ENCODE measurements at regions not wholly inside any gene's neighbourhood (a gene's known extent, or its start where the extent isn't known, plus 50 kb on each side); places are given as distances from the start of the nearest gene placed in this dataset.
"Not testable (repeated sequence)": the region's sequence is repeated elsewhere in the genome, so short reads cannot be mapped to it uniquely, and the experiment has no call there.

DNA sequence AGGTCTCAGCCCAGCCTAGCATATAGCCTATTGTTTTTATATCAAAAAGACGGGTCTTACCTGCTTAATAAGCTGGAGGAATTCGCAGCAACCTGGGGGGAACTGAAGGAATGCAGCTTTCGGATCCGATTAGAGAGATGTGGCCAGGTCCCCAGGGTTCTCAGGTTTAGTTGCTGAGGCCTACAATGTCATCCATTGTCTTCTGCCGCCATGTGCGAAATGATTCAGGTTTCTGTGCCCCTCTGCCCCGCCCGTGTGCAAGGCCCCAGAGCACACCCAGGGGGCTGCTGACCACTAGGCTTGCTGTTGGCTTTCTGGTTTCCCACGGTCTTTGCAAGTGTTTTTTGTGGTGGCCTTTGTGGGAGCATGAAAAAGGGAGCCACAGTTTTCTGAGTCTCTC lies 154.5 kb upstream of the TBX3 start:
- Mint-ChIP-seq H3K9me3 (peaks cover 0 to 10% (median 5%) of the 10 kb centered on the region in 7 donors), H3K27me3 (no peaks in the 10 kb centered on the region), H3K4me3 (no peak overlapping the region), H3K27ac (no peak overlapping the region), H3K4me1 (no peaks in the 10 kb centered on the region), H3K36me3 (no peaks in the 10 kb centered on the region)
- DNase-seq (no peak), ATAC-seq (ENCODE audit: low read depth in 2 of 2) (no peak)

DNA sequence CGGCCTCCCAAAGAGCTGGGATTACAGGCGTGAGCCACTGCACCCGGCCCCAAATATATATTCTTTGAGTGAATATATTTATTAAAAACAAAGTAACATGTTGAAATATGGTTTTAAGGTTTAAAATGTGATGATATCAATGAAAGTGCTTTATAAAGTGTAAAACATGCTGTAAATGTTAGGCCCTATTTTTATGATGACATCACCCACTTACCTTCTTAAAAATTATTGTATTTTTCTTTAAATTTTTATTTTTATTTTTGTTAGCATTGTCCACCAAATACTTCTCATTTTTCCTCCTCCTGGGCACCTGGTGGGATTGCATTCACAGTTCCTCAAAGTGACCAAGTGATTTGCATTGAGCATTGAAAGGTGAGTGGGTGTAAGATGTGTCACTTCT lies 152.6 kb upstream of the TBX3 start:
- Mint-ChIP-seq H3K36me3 (no peaks in the 10 kb centered on the region), H3K27me3 (no peaks in the 10 kb centered on the region), H3K4me3 (no peak overlapping the region), H3K4me1 (no peaks in the 10 kb centered on the region), H3K9me3 (peaks cover 0 to 10% (median 2%) of the 10 kb centered on the region in 7 donors), H3K27ac (no peak overlapping the region)
- no peak for ATAC-seq (ENCODE audit: low read depth in 2 of 2)
- DNase-seq = no peak

DNA sequence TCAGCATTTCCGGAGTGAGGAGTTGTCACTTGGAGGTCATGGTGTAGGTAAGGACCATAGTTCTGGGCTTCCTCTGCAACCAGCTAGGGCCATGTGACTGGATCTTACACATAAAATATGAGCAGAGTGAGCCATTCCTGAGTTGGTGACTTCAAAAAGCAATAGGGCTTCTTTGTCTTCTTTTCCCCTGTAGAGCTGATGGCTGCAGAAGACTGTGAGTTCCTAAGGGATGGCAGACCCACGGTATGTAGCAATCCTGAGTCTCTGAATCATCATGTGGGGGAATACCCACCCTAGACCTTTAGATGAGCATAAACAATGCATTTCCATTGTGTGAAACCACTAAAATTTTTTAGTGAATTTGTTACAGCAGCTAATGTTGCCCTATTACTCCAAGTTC lies 151.1 kb upstream of the TBX3 start:
- H3K27ac Mint-ChIP-seq = no peak overlapping the region
- no peak for DNase-seq
- peaks cover 0 to 10% (median 0%) of the 10 kb centered on the region in 7 donors for H3K9me3 Mint-ChIP-seq
- no peaks in the 10 kb centered on the region for H3K36me3 Mint-ChIP-seq
- no peak for ATAC-seq (ENCODE audit: low read depth in 2 of 2)
- H3K27me3 Mint-ChIP-seq = no peaks in the 10 kb centered on the region
- H3K4me1 Mint-ChIP-seq = no peaks in the 10 kb centered on the region
- H3K4me3 Mint-ChIP-seq = no peak overlapping the region

DNA sequence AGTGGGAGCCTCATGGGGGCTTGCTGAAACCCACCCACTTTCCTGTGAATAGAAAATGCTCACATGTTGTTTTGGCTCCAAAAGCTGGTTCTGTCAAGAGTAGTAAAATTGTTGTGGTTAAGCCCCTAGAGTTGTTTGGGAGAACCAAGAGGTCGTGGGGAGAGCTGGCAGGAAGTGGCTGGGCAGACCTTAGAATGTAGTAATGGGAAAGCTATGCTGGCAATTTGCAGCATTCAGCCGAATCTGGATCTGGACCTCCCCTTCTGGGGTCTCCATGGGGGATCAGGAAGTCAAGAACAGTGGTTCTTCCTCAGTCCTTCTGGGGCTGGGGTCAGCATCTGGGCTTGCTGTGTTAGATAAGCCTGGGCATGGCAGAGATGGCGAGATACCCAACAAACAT lies 150.6 kb upstream of the TBX3 start:
- Mint-ChIP-seq H3K27me3 (no peaks in the 10 kb centered on the region), H3K36me3 (no peaks in the 10 kb centered on the region), H3K4me3 (no peak overlapping the region), H3K9me3 (peaks cover 0 to 10% (median 0%) of the 10 kb centered on the region in 7 donors), H3K27ac (no peak overlapping the region), H3K4me1 (no peaks in the 10 kb centered on the region)
- ATAC-seq (ENCODE audit: low read depth in 2 of 2) (no peak), DNase-seq (no peak)

DNA sequence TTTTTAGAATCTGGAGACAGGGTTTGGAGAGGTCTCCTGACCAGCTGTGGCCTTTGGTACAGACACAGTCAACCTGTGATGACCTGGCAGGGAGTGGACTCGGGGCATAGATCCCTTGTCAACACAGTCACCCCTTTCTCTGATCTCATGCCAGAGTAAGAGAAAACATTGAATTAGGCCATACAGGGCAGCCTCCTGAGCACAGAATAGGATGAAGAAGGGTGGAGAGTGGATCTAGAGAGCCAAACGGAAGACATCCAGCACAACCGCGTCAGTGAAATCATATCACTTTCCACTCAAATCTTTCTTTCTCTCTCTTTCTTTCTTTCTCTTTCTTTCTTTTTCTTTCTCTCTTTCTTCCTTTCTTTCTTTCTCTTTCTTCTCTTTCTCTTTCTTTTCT lies 145.9 kb upstream of the TBX3 start:
- H3K36me3 Mint-ChIP-seq = no peaks in the 10 kb centered on the region
- no peaks in the 10 kb centered on the region for H3K27me3 Mint-ChIP-seq
- DNase-seq (no peak), ATAC-seq (ENCODE audit: low read depth in 2 of 2) (no peak)
- no peak overlapping the region for H3K4me3 Mint-ChIP-seq
- no peak overlapping the region for H3K27ac Mint-ChIP-seq
- no peaks in the 10 kb centered on the region for H3K4me1 Mint-ChIP-seq
- peaks cover 0 to 4% (median 0%) of the 10 kb centered on the region in 7 donors for H3K9me3 Mint-ChIP-seq

DNA sequence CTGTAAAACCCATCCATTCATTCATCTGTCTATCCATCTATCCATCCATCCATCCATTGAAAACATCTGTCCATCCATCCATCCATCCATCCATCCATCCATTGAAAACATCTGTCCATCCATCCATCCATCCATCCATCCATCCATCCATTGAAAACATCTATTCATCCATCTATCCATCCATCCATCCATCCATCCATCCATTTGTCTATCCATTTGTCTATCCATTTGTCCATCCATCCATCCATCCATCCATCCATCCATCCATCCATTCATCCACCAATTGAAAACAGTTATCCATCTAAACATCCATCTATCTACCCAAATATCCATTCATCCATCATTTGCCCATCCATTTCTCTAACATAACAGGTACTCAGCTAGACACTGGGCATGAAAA lies 145.3 kb upstream of the TBX3 start:
- not testable (repeated sequence) for H3K27me3 Mint-ChIP-seq; ATAC-seq (ENCODE audit: low read depth in 2 of 2); DNase-seq; H3K36me3 Mint-ChIP-seq; H3K9me3 Mint-ChIP-seq; H3K27ac Mint-ChIP-seq; H3K4me1 Mint-ChIP-seq; H3K4me3 Mint-ChIP-seq

DNA sequence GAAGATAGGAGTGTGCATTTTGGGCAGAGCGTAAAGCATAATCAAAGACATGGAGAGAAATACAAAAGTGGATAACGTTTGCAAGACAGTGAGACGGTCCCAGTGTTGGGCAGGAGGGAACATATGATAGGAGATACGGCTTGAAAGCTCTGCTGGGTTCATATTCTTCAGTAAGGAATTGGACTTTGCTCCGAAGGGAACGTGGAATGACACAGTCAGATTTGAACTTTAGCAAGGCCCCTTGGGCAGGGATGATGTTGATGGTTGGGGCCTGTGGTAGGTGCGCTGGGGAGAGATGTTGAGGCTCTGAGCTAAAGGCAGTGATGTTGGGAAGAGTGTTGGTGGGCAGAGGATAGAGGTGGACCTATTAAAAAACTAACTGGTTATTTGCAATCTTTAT lies 143.5 kb upstream of the TBX3 start:
- no peak overlapping the region for H3K27ac Mint-ChIP-seq
- no peaks in the 10 kb centered on the region for H3K27me3 Mint-ChIP-seq
- H3K4me3 Mint-ChIP-seq = no peak overlapping the region

DNA sequence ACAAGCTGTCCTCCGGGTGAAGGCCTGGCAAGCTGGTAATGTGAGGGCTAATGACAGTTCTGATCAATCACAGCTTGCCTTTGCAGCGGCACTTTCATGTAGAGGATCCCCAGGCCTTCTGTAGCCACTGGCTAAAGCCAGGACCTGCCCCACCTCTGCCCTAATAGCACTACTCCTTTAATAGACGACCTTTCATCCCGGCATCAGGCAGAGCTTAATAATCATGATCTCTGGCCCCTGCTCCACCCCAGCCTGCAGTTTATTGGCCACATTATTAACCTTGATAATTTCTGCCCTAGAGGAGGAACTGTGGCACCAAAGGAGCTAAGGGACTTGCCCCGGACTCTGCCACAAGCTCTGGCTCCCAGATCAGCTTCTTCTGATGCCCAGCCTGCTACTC lies 142.3 kb upstream of the TBX3 start:
- no peak for ATAC-seq (ENCODE audit: low read depth in 2 of 2)
- Mint-ChIP-seq H3K9me3 (peaks cover 0 to 1% (median 0%) of the 10 kb centered on the region in 7 donors), H3K36me3 (no peaks in the 10 kb centered on the region), H3K27ac (peak overlapping the region in 1 of 6 donors; percentile 54), H3K4me1 (no peaks in the 10 kb centered on the region), H3K4me3 (no peak overlapping the region), H3K27me3 (no peaks in the 10 kb centered on the region)
- DNase-seq = no peak

More for the DNA sequence above, 143.5 kb upstream of the TBX3 start:
- Mint-ChIP-seq H3K36me3 (no peaks in the 10 kb centered on the region), H3K4me1 (no peaks in the 10 kb centered on the region), H3K9me3 (peaks cover 0 to 1% (median 0%) of the 10 kb centered on the region in 7 donors)
- DNase-seq (no peak), ATAC-seq (ENCODE audit: low read depth in 2 of 2) (no peak)

DNA sequence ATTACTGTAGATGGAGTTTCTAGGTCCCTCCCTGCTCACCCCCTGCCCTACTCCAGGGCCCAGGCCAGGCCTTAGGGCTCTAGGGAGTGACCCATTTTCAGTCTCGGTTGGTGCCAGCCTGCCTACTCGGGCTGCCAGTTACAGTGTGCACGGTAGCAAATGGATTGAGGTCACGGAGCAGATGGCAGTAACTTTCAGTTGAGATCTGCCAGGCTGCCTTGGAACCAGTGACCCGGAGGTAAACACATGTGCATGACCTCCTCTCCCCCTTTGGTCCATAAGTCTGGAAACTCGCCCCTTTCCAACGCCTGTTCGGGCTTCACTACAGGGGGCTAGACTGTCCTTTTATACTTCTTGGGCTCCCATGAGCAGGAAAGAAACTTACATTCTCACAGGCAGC lies 139.7 kb upstream of the TBX3 start:
- Mint-ChIP-seq H3K36me3 (no peaks in the 10 kb centered on the region), H3K27ac (peak overlapping the region in 1 of 6 donors; percentile 35), H3K9me3 (peaks cover 0 to 3% (median 0%) of the 10 kb centered on the region in 7 donors), H3K4me1 (no peaks in the 10 kb centered on the region), H3K4me3 (no peak overlapping the region), H3K27me3 (no peaks in the 10 kb centered on the region)
- no peak for DNase-seq
- no peak for ATAC-seq (ENCODE audit: low read depth in 2 of 2)

DNA sequence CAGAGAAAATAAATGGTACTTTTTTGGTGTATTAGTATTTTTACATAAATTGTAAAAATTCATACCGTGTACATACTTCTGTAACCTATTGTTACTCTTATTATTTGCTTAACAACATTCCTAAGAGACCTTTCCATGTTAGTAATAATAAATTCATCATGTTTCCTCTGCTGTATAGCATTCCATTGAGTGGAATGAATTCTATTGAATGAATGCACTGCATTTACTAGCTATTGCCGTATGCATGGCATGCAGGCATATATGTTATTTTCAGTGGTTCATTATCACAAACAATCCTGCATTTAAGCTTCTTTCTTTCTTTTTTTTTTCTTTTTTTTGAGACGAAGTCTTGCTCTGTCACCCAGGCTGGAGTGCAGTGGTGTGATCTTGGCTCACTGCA lies 137.6 kb upstream of the TBX3 start:
- H3K9me3 Mint-ChIP-seq = peaks cover 0 to 1% (median 0%) of the 10 kb centered on the region in 7 donors
- H3K27me3 Mint-ChIP-seq = no peaks in the 10 kb centered on the region
- DNase-seq (no peak), ATAC-seq (ENCODE audit: low read depth in 2 of 2) (no peak)
- no peaks in the 10 kb centered on the region for H3K36me3 Mint-ChIP-seq
- no peaks in the 10 kb centered on the region for H3K4me1 Mint-ChIP-seq
- H3K27ac Mint-ChIP-seq = no peak overlapping the region
- no peak overlapping the region for H3K4me3 Mint-ChIP-seq

DNA sequence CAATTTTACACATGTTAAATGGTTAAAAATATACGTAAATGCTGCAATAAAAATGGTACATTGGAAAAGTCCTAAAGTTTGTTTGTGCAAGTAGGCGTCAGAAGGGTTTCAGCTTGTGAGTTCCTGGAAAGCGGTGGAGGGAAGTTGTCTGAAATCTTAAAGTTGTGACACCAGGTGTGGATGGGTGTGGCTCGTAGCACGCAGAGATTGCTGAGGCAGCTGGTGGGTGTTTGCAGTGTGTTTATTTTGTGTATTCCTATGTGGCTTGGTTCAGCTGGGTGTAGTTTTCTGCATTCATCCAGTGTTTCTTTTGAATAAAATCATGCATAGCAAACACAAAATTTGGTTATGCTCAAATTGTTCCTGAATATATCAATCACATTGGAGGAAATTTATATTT lies 136.8 kb upstream of the TBX3 start:
- DNase-seq = no peak

DNA sequence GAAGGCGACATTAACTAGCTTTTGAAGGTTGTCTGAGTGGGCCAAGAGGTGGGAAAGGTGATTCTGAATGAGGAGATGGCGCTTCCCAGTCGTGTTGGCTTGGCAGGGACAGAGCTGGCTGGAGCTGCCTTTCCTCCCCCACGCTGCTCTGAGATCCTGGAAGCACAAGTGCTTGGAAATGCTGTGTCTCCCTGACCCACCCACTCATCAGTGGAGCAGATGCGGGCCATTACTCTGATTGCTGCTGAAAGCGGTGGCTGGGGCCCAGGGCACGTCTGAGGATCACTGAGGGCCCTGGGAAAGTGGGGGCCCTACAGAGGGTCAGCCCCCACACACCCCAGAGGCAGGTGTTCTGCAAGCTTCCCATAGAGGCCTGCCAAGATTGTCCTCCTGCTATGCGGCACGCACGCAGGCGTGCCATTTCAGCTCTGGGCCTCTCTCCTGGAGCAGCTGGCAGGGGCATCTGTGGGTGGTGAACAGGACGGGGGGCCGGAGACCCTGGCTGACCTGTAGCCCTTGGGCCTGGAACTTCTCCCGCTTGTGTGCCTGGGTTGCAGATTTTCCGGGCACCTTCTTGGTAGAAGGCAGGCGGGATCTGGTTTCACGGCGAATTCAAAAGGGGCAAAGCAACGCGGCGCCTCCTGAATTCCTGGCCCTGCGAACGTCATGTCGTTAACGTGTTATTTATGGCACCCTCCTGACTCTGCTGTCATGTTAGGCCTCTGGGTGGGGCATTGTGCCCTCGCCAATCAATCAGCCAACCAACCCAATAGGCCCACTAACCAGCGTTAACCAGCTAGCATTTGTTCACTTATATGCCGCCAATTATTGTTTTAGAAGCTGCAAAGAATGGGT lies 133.8 kb upstream of the TBX3 start:
- peaks cover 0 to 10% (median 3%) of the 10 kb centered on the region in 7 donors for H3K9me3 Mint-ChIP-seq
- H3K4me3 Mint-ChIP-seq = no peak overlapping the region
- ATAC-seq (ENCODE audit: low read depth in 2 of 2) (no peak), DNase-seq (no peak)
- H3K27me3 Mint-ChIP-seq = peaks cover 0 to 9% (median 5%) of the 10 kb centered on the region in 3 donors
- H3K27ac Mint-ChIP-seq = peak overlapping the region in 1 of 6 donors; percentile 7
- H3K36me3 Mint-ChIP-seq = no peaks in the 10 kb centered on the region
- peaks cover 0 to 6% (median 4%) of the 10 kb centered on the region in 3 donors for H3K4me1 Mint-ChIP-seq

More for the DNA sequence above, 136.8 kb upstream of the TBX3 start:
- ATAC-seq (ENCODE audit: low read depth in 2 of 2) = no peak
- H3K36me3 Mint-ChIP-seq = no peaks in the 10 kb centered on the region
- H3K9me3 Mint-ChIP-seq = peaks cover 0 to 3% (median 0%) of the 10 kb centered on the region in 7 donors
- H3K4me3 Mint-ChIP-seq = no peak overlapping the region
- no peak overlapping the region for H3K27ac Mint-ChIP-seq
- H3K27me3 Mint-ChIP-seq = peaks cover 0 to 4% (median 0%) of the 10 kb centered on the region in 3 donors
- H3K4me1 Mint-ChIP-seq = no peaks in the 10 kb centered on the region

DNA sequence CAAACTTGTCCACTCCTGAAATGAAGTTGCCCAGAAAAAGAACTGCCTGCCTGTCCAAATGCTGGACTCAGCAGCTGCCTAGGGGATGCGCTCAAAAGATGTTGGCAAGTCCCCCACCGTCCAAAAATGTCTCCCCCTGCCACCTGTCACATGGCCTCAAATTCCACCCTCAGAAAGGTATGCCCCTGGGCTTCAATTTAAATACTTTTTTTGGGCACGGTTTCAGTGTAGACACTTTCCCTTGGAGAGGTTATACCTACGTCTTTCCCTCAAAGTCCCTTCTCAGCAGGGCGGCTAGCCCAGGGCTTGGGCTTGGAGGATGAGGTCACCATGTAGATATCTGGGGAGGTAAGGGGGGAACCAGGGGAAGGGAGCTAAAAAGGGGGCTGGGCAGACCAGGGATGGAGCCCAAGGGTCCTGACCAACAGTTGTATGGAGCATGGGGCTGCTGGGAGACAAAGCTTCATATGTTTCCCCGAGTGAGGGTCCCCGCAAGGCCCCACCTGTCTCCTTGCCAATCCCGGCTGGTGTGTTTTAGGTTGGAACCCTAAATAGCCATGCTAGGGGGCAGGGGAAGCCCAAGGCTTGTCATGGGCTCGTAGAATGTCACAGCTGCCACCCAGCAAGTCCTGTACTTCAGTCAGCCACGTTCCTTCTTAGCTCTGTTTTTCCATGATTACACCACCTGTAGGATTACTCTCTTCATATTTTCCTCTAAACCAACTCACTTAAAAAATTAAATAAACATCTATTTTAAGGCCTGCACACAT lies 131.2 kb upstream of the TBX3 start:
- no peak for DNase-seq
- peaks cover 0 to 12% (median 7%) of the 10 kb centered on the region in 7 donors for H3K9me3 Mint-ChIP-seq
- H3K4me1 Mint-ChIP-seq = peaks cover 0 to 11% (median 8%) of the 10 kb centered on the region in 3 donors
- H3K27me3 Mint-ChIP-seq = peaks cover 0 to 14% (median 9%) of the 10 kb centered on the region in 3 donors
- ATAC-seq (ENCODE audit: low read depth in 2 of 2) = no peak
- H3K4me3 Mint-ChIP-seq = peak overlapping the region in 1 of 8 donors; percentile 23
- H3K27ac Mint-ChIP-seq = no peak overlapping the region
- no peaks in the 10 kb centered on the region for H3K36me3 Mint-ChIP-seq

Measured in naive B cell (primary cell).